GM12872 (cell line): ENCODE measurements at regions not wholly inside any gene's neighbourhood (a gene's known extent, or its start where the extent isn't known, plus 50 kb on each side); places are given as distances from the start of the nearest gene placed in this dataset.

Source experiments
- TF ChIP-seq, protein P1 (sequence below): IDR thresholded peaks from 3 replicates; pipeline ENCODE4 v1.5.1; 2011; ENCODE audit warnings: low read depth, mild to moderate bottlenecking, low read length, moderate library complexity; ENCODE audit not compliant: insufficient read depth

DNA sequence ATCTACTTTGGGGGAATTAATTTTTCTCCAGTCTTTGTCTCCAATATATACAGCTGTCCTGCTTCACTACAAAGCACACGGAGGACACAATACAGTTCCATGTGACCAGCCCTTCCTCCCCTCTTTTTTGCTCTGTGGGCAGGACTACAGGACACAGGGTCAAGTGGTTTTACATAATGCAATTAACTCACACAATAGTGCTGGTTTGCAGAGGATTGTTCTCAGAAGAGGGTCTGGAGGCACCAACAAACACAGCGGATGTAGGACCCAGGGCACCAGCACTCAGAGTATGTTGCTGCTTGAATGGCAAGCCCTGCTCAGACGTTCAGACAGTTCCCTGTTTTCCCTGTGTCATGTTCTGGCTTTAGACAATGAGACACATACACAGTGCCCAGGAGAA lies 52.0 kb upstream of the NPTX2 start:
- TF ChIP-seq, protein P1, sequence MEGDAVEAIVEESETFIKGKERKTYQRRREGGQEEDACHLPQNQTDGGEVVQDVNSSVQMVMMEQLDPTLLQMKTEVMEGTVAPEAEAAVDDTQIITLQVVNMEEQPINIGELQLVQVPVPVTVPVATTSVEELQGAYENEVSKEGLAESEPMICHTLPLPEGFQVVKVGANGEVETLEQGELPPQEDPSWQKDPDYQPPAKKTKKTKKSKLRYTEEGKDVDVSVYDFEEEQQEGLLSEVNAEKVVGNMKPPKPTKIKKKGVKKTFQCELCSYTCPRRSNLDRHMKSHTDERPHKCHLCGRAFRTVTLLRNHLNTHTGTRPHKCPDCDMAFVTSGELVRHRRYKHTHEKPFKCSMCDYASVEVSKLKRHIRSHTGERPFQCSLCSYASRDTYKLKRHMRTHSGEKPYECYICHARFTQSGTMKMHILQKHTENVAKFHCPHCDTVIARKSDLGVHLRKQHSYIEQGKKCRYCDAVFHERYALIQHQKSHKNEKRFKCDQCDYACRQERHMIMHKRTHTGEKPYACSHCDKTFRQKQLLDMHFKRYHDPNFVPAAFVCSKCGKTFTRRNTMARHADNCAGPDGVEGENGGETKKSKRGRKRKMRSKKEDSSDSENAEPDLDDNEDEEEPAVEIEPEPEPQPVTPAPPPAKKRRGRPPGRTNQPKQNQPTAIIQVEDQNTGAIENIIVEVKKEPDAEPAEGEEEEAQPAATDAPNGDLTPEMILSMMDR, result no peak

DNA sequence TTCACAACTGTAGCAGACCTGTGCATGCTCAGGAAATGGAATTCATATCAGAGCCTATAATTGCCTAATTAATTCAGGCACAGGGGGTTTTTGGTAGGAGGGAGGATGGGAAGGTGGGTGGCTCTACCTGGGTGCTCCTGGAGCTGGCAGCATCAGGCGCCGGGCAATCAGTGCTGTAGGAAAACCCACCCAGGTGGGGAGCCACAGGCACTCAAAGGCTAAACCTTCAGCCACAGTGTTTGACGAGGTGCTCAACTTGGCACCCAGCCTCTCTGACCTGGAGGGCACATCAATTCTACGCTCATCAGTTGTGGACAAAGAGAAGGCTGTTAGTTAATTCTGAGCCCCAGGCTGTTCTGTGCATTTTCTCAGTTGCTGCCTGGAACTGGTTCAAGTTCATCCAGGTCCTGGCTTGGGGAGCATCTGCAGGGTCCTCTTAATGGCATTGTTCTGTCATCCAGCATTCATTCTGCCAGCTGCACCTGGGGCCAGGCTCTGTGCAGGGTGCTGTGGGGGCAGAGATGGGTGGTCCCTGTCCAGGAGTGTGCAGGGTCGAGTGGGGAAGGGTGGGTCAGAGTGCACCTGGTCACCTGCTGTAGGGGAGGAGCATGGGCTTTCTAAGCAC lies 54.1 kb upstream of the NPTX2 start:
- TF ChIP-seq, protein P1, result no peak

DNA sequence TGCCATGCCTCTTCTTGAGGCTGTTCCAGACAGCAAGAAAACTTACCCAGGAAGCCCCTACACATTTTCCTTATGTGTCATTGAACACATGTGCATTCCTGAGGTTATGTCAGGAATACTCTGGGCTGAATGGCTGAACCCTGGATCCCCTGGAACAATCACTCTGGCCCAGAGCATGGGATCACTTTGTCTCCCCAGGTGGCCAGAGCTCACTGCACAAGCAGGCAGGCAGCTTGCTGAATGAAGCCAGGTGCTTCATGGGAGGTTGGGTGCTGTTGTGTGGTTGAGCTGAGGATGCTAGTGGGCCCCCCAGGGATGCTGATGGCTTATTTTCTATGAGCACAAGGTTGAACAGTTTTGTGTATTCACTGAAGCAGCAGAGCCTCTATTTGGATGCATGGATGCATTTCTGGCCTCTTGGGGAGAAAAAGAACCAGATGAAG lies 54.7 kb upstream of the NPTX2 start:
- TF ChIP-seq, protein P1, result no peak

DNA sequence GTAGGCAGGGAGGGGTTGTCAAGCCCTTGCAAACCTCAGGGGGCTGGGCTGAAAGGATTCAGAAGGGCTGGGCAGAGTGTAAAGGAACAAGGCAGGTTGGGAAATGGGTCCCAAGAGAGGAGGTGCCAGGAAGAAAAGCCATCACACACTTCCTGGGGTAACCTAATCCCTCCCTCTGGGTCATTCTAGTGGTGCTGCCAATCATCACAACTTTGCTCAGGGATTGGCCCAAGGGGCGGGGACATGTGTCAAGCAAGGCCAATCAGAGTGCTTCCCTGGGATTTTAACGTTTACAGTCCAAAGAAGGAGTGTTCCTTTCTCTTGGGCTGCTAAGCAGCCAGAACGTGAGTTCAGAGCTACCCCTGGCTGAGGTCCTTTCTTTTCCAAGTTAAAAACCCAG lies 57.1 kb upstream of the NPTX2 start:
- TF ChIP-seq, protein P1, result no peak

DNA sequence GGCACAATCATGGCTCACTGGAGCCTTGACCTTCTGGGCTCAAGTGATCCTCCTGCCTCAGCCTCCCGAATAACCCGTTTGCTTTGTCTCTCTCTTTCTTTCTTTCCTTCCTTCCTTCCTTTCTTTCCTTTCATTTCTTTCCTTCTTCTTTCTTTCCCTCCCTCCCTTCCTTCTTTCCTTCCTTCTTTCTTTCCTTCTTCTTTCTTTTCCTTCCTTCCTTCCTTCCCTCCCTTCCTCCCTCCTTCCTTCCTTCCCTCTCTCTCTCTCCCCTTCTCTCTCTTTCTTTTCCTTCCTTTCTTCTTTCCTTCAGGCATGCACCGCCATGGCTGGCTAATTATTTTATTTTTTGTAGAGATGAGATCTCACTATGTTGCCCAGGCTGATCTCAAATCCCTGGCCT lies 57.9 kb upstream of the NPTX2 start:
- TF ChIP-seq, protein P1, result no peak

DNA sequence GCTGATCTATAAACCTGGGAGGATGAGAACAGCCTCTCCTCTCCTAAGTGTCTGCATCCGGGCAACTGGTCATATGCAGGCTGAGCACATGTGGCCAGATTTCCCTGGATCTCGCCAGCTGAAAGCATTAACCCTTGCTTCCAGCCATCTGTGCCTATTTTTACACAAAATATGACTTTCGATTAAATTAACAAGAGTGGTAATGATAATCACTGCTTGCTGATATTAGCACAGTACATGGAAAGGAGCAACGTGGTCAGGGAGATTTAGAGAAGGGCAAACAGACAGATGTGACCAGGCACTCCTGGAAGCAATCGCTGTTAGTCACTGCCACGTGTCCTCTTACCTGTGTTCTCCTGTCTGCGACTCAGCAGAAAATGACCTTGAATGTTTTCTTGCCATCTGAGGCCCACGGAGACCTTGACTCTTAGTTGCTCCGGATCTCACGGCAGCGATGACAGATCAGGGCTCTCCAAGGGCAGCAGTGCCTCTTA lies 59.5 kb upstream of the NPTX2 start:
- TF ChIP-seq, protein P1, result no peak

DNA sequence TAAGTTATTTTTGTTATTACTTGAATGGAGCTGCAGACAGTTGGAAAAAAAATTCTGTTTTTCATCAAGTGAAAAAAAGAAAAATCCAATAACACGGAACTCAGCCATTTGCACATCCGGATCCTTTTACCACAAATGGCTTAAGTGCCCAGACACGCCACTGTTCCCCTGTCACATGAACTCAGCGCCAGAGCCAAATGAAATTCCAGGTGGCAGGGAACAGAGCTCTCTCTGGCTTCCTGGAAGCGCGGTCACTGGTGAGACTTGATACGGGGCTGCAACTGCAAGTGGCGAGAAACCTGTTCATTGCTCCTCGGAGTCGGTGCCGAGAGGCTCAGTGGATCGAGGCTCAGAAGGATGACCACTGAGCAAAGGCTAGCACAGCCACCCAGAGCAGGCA lies 60.8 kb upstream of the NPTX2 start:
- TF ChIP-seq, protein P1, result no peak
